ENCODE measurements at regions not wholly inside any gene's neighbourhood (a gene's known extent, or its start where the extent isn't known, plus 50 kb on each side); places are given as distances from the start of the nearest gene placed in this dataset.
A peak's percentile ranks its signal among the peaks of the same experiment; 100 is the strongest.

- H3K23ac ChIP-seq (ENCODE audit: low read depth, low read length): no peak overlapping the region
- in situ Hi-C loops (cut with MboI; ENCODE audit: low sequenced_read_pairs): no loop called here
- no peak overlapping the region for H3K9ac ChIP-seq (ENCODE audit: low read depth, low read length)
- H2AK9ac ChIP-seq (replicated peaks; ENCODE audit: low read depth, low read length, poor library complexity): no peak overlapping the region
- H4K8ac ChIP-seq (ENCODE audit: low read depth in 2 of 2, low read length in 2 of 2): no peak overlapping the region
- H2AFZ ChIP-seq (replicated peaks; ENCODE audit: low read length, poor library complexity): no peak overlapping the region
- peak overlapping the region; percentile 9; the same call in 1 of the 2 replicates for H3K18ac ChIP-seq (ENCODE audit: low read depth, low read length)
- no peaks in the 10 kb centered on the region for H3K9me3 ChIP-seq (ENCODE audit: control insufficient read depth, insufficient read depth, low read length)
- H2BK20ac ChIP-seq (ENCODE audit: low read depth, low read length): no peak overlapping the region
- H3K4me3 ChIP-seq (ENCODE audit: insufficient read depth, low read depth, low read length): no peak overlapping the region
- CTCF ChIA-PET: interaction anchor here (0.6 kb wide), 1 partner anchor 152 kb away, joined by 3 read pairs; no protein-coding TSS in a partner anchor
- TF ChIP-seq RAD21 (IDR thresholded peaks at IDR 0.05; ENCODE audit: low read length) (no peak), CHD1 (IDR thresholded peaks at IDR 0.05; ENCODE audit: low read depth, low read length) (no peak), USF2 (IDR thresholded peaks at IDR 0.05; ENCODE audit: low read depth, low read length) (no peak)
- TF ChIP-seq, protein P1, sequence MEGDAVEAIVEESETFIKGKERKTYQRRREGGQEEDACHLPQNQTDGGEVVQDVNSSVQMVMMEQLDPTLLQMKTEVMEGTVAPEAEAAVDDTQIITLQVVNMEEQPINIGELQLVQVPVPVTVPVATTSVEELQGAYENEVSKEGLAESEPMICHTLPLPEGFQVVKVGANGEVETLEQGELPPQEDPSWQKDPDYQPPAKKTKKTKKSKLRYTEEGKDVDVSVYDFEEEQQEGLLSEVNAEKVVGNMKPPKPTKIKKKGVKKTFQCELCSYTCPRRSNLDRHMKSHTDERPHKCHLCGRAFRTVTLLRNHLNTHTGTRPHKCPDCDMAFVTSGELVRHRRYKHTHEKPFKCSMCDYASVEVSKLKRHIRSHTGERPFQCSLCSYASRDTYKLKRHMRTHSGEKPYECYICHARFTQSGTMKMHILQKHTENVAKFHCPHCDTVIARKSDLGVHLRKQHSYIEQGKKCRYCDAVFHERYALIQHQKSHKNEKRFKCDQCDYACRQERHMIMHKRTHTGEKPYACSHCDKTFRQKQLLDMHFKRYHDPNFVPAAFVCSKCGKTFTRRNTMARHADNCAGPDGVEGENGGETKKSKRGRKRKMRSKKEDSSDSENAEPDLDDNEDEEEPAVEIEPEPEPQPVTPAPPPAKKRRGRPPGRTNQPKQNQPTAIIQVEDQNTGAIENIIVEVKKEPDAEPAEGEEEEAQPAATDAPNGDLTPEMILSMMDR (conservative IDR thresholded peaks at IDR 0.05; ENCODE audit: low read depth, low read length): no peak
- no peaks in the 10 kb centered on the region for H3K27me3 ChIP-seq (ENCODE audit: control insufficient read depth, insufficient read depth, low read length)
- peaks cover 20% of the 10 kb centered on the region for H3K4me1 ChIP-seq (ENCODE audit: control insufficient read depth, insufficient read depth, low read length)
- BruUV-seq (replicated peaks): no TSS peak
- peaks cover 14% of the 10 kb centered on the region for H3K9me1 ChIP-seq (ENCODE audit: insufficient read depth, low read length)
- H3K4ac ChIP-seq (ENCODE audit: low read depth, low read length): no peak overlapping the region
- H4K91ac ChIP-seq (ENCODE audit: insufficient read depth, low read depth, low read length): 0 out of 2 replicates have a peak overlapping the region, but pooled peaks have one; percentile 27
- H2BK15ac ChIP-seq (ENCODE audit: low read depth, low read length): no peak overlapping the region
- H2AK5ac ChIP-seq (ENCODE audit: low read depth, low read length): no peak overlapping the region
- H4K5ac ChIP-seq (ENCODE audit: low read depth, low read length): no peak overlapping the region
- H4K20me1 ChIP-seq (ENCODE audit: insufficient read depth, low read length): no peaks in the 10 kb centered on the region
- POLR2A ChIA-PET (ENCODE audit: unreplicated experiment): no interaction called here
- H3K27ac ChIP-seq (ENCODE audit: insufficient read depth, low read length): no peak overlapping the region
- H2BK5ac ChIP-seq (ENCODE audit: low read depth, low read length, poor library complexity, severe bottlenecking): no peak overlapping the region
- WGBS, 2 experiments (ENCODE audit: extremely low coverage in 2 of 2, insufficient read length in 1 of 2): no CpG with 5 or more reads among the region's 1 CpG
- no peak overlapping the region for H3K4me2 ChIP-seq (ENCODE audit: low read depth, low read length)
- H3K36me3 ChIP-seq (ENCODE audit: control insufficient read depth, insufficient read depth, low read length): no peaks in the 10 kb centered on the region
- H3K79me1 ChIP-seq (ENCODE audit: low read depth in 1 of 2, low read length in 2 of 2): peaks cover 0 to 4% of the 10 kb centered on the region in 2 experiments; a peak in 1 of 4 replicates
- intact Hi-C loops (cut with micrococcal nuclease): no loop called here
- H3K14ac ChIP-seq (replicated peaks; ENCODE audit: low read depth, low read length): no peak overlapping the region
- H2BK120ac ChIP-seq (ENCODE audit: low read depth, low read length): no peak overlapping the region
- H3K56ac ChIP-seq (ENCODE audit: extremely low read depth, insufficient read depth, low read length): no peak overlapping the region
- DNase-seq: no peak
- ATAC-seq (ENCODE audit: low read depth): no peak
- dilution Hi-C loops (cut with HindIII; ENCODE audit: low sequenced_read_pairs, unreplicated experiment): no loop called here
Observed at GRCh38 chr1:8086055-8086454, 59.9 kb upstream of the ERRFI1 start.
